NT2/D1 (cell line): ENCODE measurements at regions not wholly inside any gene's neighbourhood (a gene's known extent, or its start where the extent isn't known, plus 50 kb on each side); places are given as distances from the start of the nearest gene placed in this dataset.

Experiments used
- SUZ12 ChIP-seq: IDR thresholded peaks from 2 replicates; pipeline ENCODE4 v1.6.1; 2011; ENCODE audit not compliant: insufficient read length, insufficient read depth; ENCODE audit errors: extremely low read depth
- YY1 ChIP-seq: IDR thresholded peaks from 2 replicates; pipeline ENCODE4 v1.6.1; 2011; ENCODE audit not compliant: insufficient read length, insufficient read depth
- ZNF274 ChIP-seq: IDR thresholded peaks from 2 replicates; pipeline ENCODE4 v1.6.1; 2011; ENCODE audit warnings: mild to moderate bottlenecking, low read depth, low read length

- TF ChIP-seq YY1 (no peak), SUZ12 (no peak), ZNF274 (no peak)
Measured at GRCh38 chr6:155738602-155739105, 283.0 kb upstream of the NOX3 start.
